ENCODE measurements at regions not wholly inside any gene's neighbourhood (a gene's known extent, or its start where the extent isn't known, plus 50 kb on each side); places are given as distances from the start of the nearest gene placed in this dataset.

DNA sequence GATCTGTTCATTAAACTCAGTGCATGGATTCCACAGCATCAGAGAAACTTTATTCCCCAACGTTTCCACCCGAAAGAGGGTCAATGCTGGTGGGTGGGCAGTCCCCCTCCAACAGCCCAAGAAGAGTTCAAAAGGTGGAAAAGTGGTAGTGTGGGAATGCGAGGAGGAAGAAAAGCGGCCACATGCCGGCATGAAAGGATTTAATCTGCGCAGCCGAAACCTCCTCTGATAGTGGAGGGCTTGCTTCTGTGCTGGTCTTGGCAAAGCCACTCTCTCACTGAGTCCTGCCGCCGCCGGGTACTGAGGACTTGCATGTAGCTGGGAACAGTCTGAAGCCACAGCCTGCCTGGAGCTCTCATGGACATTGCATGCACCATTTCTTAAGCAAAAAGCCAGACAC is 136.2 kb upstream of the ZNF536 start:
- ChIA-PET CTCF (interaction anchor here (0.6 kb wide), 1 partner anchor 1895 kb away, joined by 4 read pairs; no protein-coding TSS in a partner anchor), POLR2A (ENCODE audit: low non-redundant PET) (interaction anchor here (0.6 kb wide), 1 partner anchor 191 kb away, joined by 6 read pairs; no protein-coding TSS in a partner anchor)
- TF ChIP-seq, protein P1, sequence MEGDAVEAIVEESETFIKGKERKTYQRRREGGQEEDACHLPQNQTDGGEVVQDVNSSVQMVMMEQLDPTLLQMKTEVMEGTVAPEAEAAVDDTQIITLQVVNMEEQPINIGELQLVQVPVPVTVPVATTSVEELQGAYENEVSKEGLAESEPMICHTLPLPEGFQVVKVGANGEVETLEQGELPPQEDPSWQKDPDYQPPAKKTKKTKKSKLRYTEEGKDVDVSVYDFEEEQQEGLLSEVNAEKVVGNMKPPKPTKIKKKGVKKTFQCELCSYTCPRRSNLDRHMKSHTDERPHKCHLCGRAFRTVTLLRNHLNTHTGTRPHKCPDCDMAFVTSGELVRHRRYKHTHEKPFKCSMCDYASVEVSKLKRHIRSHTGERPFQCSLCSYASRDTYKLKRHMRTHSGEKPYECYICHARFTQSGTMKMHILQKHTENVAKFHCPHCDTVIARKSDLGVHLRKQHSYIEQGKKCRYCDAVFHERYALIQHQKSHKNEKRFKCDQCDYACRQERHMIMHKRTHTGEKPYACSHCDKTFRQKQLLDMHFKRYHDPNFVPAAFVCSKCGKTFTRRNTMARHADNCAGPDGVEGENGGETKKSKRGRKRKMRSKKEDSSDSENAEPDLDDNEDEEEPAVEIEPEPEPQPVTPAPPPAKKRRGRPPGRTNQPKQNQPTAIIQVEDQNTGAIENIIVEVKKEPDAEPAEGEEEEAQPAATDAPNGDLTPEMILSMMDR (conservative IDR thresholded peaks at IDR 0.05; ENCODE audit: low read depth) = no peak
- DNase-seq (ENCODE audit: low spot score) = no peak
- no peak overlapping the region for H3K27ac ChIP-seq

DNA sequence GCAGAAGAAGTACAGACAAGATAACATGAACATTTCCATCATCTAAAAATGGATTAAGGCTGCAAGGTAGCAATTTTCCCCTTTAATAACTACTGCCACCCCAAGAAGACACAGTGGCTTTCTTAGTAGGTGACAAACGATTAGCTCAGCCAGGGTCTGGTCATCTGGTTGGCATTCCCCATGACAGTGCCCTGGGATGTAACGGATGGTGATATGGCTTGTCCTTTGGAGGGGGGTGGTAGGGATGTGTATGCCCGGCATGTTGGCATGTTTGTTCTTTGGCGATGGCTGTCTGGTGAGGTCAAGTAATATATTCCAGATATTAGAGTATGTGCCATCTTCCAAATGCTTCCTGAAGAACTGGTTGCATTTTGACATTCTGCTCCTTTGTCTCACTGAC is 135.6 kb upstream of the ZNF536 start:
- DNase-seq (ENCODE audit: low spot score) = no peak
- POLR2A ChIA-PET (ENCODE audit: low non-redundant PET) = interaction anchor here (0.6 kb wide), 1 partner anchor 191 kb away, joined by 6 read pairs; no protein-coding TSS in a partner anchor
- CTCF ChIA-PET = interaction anchor here (0.6 kb wide), 1 partner anchor 1895 kb away, joined by 4 read pairs; no protein-coding TSS in a partner anchor
- H3K27ac ChIP-seq = no peak overlapping the region
- TF ChIP-seq, protein P1 (conservative IDR thresholded peaks at IDR 0.05; ENCODE audit: low read depth) = no peak

DNA sequence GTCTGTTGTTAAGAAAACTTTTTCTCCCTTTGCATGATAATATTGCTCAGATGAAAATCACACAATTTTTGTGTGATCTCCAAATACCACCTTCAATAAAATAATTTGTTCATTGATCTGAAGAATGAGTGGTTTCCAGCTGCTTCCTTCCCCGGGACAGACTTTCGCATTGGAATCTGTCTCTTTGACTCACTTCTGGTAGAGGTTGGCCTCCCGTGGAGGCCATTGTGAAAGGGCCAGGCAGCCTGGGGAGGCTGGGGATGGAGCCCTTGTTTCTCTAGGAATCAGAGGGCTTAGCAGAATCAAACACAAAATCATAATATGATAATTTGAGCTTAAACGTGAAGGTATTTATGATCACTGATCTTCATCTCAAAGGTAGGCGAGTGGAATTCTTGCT is 135.0 kb upstream of the ZNF536 start:
- POLR2A ChIA-PET (ENCODE audit: low non-redundant PET) = no interaction called here
- no peak for DNase-seq (ENCODE audit: low spot score)
- TF ChIP-seq, protein P1 (conservative IDR thresholded peaks at IDR 0.05; ENCODE audit: low read depth) = no peak
- CTCF ChIA-PET = no interaction called here
- H3K27ac ChIP-seq = no peak overlapping the region

DNA sequence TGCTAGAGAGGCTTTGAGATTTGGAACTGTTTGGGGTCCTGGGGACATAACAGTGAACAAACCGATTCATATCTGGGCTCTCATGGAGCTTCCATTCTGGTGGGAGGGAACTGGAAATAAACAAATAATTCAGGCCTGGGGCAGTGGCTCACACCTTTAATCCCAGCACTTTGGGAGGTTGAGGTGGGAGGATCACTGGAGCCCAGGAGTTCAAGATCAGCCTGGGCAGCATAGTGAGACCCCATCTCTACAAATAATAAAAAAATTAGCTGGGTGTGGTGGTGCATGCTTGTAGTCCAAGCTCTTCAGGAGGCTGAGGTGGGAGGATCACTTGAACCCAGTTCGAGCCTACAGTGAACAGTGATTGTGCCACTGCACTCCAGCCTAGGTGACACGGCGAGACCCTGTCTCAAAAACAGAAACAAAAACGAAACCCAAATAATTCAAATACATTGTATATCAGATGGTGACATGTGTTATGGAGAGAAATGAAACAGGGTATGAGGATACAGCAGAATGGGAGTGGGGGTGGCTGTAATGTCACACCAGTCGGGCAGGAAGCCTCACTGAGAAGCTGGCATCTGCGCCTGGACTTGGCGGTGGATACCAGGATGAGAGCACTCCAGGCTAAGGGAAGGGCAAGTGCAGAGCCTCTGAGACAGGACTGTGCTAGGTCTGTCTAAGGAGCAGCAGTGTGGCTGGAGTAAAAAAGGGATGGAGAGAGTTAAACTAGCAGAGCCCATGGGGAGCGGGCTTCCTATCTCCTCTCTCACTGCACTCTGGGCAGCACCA is 131.1 kb upstream of the ZNF536 start:
- no peak for DNase-seq (ENCODE audit: low spot score)
- POLR2A ChIA-PET (ENCODE audit: low non-redundant PET) = no interaction called here
- CTCF ChIA-PET = no interaction called here

DNA sequence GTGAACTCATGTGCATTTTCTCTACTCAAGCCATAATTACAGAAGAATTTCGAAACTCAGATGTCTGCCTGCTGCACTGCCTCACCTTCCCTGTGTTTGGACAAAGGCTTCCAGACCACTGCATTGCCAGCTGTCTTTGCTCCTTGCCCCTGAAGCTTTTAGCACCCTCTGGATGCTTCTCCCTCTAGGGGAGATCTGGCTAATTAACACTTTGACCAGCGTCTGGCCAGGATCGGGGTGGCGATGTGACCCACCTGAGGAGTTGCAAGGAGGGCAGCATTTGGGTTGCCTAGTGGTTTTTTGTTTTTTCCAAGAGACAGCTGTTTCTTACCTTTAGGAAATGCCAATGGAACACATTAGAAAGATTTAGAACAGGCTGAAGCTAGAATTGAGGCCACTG is 127.7 kb upstream of the ZNF536 start:
- POLR2A ChIA-PET (ENCODE audit: low non-redundant PET) = no interaction called here
- TF ChIP-seq, protein P1 (conservative IDR thresholded peaks at IDR 0.05; ENCODE audit: low read depth) = no peak
- no peak for DNase-seq (ENCODE audit: low spot score)
- CTCF ChIA-PET = no interaction called here
- no peak overlapping the region for H3K27ac ChIP-seq

More for the DNA sequence above, 131.1 kb upstream of the ZNF536 start:
- TF ChIP-seq, protein P1 (conservative IDR thresholded peaks at IDR 0.05; ENCODE audit: low read depth) = no peak
- H3K27ac ChIP-seq = no peak overlapping the region

DNA sequence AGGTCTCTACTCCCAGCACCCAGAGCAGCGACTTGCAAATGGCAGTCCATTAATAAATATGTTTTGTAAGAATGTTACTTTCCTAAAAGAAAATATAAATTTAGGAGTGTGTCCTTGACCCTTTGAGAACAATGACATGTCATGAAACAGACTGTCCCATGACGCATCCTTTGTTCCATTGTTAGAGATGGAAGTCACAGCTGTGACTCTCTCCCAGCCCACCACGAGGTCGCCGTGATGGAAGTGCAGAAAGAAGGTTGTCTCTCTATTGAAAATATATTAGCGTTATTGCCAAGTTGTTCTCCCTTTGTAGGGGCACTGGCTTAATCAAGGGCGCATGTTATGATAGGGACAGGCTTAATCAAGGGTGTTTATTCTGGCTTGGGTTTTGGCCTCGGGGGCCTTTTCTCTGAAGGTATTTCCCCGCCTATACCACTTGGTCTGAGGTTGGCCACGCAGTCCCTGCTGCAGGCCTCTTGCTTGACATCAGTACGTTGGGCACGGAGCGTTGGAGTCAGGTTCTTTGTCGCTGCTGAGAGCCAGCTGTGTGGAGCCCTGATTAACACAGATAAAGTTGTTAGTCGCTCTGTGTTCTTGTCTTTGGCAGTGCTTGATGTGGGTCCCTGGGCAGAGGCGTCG is 126.7 kb upstream of the ZNF536 start:
- POLR2A ChIA-PET (ENCODE audit: low non-redundant PET) = no interaction called here
- TF ChIP-seq, protein P1 (conservative IDR thresholded peaks at IDR 0.05; ENCODE audit: low read depth) = no peak
- CTCF ChIA-PET = no interaction called here
- DNase-seq (ENCODE audit: low spot score) = no peak
- H3K27ac ChIP-seq = no peak overlapping the region
